ENCODE measurements at regions not wholly inside any gene's neighbourhood (a gene's known extent, or its start where the extent isn't known, plus 50 kb on each side); places are given as distances from the start of the nearest gene placed in this dataset.
"Not testable (repeated sequence)": the region's sequence is repeated elsewhere in the genome, so short reads cannot be mapped to it uniquely, and the experiment has no call there.

- intact Hi-C loops (cut with micrococcal nuclease): no loop called here
These were observed 88.2 kb downstream of the KLHL28 start for GRCh38 chr14:44873536-44873935.

GRCh38 chr14:44866770-44867169 lies 95.0 kb downstream of the KLHL28 start:
- intact Hi-C loops (cut with micrococcal nuclease): no loop called here

GRCh38 chr14:44866322-44866721 lies 95.4 kb downstream of the KLHL28 start:
- intact Hi-C loops (cut with micrococcal nuclease): no loop called here

GRCh38 chr14:44863271-44863670 lies 98.5 kb downstream of the KLHL28 start:
- intact Hi-C loops (cut with micrococcal nuclease): no loop called here

GRCh38 chr14:44854114-44854513 lies 107.6 kb downstream of the KLHL28 start:
- intact Hi-C loops (cut with micrococcal nuclease): no loop called here

- intact Hi-C loops (cut with micrococcal nuclease): loop anchor here (2.0 kb wide), 1 partner anchor 421 kb away; no protein-coding TSS in a partner anchor
These were observed 114.0 kb downstream of the KLHL28 start for GRCh38 chr14:44847526-44848309.

- intact Hi-C loops (cut with micrococcal nuclease): loop anchor here (2.0 kb wide), 1 partner anchor 422 kb away; no protein-coding TSS in a partner anchor
These were observed 115.4 kb downstream of the KLHL28 start for GRCh38 chr14:44846232-44846824.

GRCh38 chr14:44835928-44836327 lies 125.8 kb downstream of the KLHL28 start:
- intact Hi-C loops (cut with micrococcal nuclease): not testable (repeated sequence)

DNA sequence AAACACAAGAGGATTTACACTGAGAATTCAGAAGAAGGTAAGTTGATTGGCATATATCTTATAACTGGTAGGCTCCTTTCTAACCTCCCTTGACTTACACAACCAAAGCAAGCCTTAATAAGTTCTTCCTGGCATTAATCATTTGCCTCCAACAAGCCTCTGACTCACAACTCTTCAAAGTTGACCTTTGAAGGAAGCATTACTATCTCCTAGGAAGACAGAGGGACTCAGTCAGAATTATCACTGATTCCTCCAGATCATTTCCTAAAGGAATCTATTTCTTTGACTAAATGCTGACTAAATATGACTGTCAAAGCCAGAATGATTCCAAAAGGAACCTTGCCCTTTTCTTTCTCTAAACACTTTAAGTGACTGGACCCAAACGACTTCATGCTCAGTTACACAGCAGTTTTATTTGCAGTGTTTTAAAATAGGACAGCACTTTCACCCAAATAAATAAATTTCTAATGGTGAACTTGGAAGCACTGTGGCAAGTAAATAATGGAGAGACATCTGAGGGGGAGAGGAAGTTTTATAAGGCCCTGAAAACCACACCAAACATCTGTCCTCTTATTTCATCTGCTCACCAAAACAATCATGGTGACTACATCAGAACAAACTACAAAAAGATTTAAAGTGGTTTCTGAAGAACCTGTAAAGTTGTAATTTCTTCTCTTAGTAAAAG lies 128.2 kb downstream of the KLHL28 start:
- intact Hi-C loops (cut with micrococcal nuclease): no loop called here

- intact Hi-C loops (cut with micrococcal nuclease): no loop called here
These were observed 131.4 kb downstream of the KLHL28 start for GRCh38 chr14:44830371-44830770.

GRCh38 chr14:44829021-44829420 lies 132.7 kb downstream of the KLHL28 start:
- intact Hi-C loops (cut with micrococcal nuclease): no loop called here

DNA sequence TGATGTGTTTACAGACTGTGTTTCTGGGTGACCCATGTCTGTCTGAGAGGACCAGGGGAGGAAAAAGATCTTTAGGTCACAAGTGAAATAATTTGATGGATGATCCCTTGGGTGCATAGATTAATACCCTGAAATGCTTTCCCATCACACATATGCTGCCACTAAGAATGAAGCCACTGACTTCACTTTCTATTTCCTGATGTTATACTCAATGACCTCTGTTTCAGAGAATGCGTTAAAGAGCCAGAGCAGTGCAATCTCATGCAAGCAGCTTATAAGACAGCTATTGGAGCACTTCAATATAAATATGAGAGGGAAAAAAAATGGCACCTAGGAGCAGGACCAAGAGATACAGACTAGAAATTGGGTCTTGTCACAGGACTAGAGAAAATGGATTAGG lies 133.7 kb downstream of the KLHL28 start:
- intact Hi-C loops (cut with micrococcal nuclease): no loop called here

DNA sequence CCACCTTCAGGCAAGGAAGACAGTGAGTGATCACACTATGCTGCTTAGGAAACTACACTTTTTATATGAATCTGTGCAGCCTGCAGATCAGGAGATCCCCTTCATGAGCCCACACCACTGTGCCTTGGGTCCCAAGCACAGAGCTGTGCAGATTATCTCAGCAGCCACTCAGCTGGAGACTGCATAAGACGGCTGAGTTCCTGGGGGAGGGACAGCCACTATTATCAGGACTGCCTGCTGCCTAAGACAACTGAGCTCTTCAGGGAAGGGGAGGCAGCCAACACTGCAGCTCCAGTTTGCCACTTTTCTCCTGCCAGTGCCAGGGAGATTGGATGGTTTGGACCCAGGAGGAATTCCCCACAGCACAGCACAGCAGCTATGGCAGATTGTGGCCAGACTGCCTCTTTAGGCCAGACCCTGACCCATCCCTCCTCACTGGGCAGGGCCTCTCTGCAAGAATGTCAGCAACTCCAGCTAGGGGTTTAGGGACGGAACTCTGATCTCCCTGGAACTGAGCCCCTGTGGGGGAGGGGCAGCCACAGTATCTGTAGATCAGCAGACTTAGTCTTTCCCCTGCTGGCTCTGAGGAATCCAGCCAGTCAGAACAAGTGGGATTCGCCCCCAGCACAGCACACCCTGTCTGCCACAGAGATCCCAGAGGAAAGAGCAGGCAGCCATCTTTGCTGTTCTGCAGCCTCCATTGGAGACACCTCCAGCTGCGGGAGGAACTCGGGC lies 141.3 kb downstream of the KLHL28 start:
- intact Hi-C loops (cut with micrococcal nuclease): no loop called here

DNA sequence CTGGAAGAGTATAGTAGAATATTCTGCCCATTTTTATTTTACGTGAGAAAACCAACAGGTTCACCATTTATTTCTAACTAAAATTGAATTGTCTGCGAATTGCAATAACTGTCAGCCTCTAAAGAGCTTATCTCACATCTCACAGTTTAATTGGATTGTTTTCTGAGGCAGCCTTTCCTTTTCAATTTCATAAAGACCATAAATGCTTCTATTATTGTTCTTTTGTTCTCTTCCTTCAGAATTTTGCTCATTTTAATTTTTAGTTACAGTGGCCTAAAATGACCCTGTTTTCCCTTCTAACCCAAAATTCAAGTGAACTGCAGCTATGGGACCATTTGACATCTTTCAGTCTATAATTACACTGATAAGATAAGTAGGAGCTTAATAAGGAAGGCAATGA lies 147.6 kb downstream of the KLHL28 start:
- intact Hi-C loops (cut with micrococcal nuclease): no loop called here

- intact Hi-C loops (cut with micrococcal nuclease): no loop called here
These were observed 149.1 kb downstream of the KLHL28 start for GRCh38 chr14:44812672-44813071.

GRCh38 chr14:44804391-44804790 lies 157.4 kb downstream of the KLHL28 start:
- intact Hi-C loops (cut with micrococcal nuclease): no loop called here

DNA sequence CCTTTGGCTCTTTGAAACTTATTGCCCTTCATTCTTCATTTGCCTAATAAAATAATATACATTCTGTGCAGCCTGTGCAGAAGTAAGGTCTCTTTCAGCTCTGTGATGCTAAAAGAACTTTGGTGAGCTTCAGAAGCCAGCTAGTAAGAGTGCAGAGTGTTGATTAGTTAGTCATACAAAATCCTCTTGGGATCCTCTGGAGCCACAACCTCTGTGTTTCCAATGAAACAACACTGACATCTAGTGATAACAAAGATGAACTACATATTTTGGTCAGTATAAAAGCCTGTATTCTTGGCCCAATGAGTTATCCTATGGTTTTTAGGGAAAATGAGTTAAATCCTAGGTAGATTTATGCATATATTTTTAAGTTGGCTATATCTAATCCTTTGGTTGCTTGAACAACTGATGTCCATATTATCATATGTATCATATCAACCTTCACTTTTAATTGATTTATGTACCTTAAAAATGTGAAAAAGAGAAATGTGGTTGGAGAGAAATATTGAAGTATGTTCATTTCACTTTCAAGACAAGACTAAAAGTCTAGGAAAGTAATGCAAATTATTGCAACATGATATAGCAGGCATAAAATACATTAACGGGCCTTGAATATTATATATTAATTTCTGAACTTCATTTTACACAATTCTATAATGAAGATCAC lies 158.4 kb downstream of the KLHL28 start:
- intact Hi-C loops (cut with micrococcal nuclease): no loop called here

- intact Hi-C loops (cut with micrococcal nuclease): no loop called here
These were observed 163.1 kb downstream of the KLHL28 start for GRCh38 chr14:44798386-44799242.

DNA sequence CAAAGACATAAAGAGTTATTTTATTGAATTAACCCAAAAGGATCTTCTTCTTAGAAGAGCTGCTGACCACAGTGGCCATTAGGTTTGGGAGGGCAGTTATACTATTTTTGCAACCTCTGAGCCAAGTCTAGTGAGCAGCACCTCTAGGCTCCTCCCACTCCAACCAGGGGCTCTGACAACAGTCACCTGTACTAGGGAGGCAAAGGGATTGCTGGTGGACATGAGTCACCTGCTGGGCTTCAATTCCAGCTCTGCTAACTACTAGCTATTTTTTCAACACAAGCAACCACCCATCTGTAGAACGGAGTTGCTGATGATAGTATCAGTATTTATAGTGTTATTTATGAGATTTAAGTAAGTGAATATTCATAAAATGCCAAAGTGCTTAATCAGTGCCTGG lies 166.0 kb downstream of the KLHL28 start:
- intact Hi-C loops (cut with micrococcal nuclease): no loop called here

DNA sequence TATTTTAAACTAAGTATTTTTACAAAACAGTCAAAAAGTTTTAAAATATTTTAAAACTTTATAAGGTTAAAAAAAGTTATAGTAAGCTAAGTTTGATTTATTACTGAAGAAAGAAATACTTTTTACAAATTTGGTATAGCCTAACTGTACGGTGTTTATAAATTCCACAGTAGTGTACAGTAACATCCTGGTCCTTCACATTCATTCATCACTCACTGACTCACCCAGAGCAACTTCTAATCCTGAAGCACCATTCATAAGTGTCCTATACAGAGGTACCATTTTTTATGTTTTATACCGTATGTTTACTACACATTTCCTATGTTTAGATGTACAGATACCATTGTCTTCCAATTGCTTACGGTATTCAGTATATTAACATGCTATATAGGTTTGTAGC lies 170.0 kb downstream of the KLHL28 start:
- intact Hi-C loops (cut with micrococcal nuclease): no loop called here
